ENCODE measurements at regions not wholly inside any gene's neighbourhood (a gene's known extent, or its start where the extent isn't known, plus 50 kb on each side); places are given as distances from the start of the nearest gene placed in this dataset.

GRCh38 chr21:27764056-27764455 is 797.2 kb upstream of the ADAMTS5 start:
- TF ChIP-seq POLR2AphosphoS5 (IDR thresholded peaks at IDR 0.05; ENCODE audit: insufficient read depth, low read depth, low read length) (no peak), CTCF (IDR thresholded peaks at IDR 0.05; ENCODE audit: extremely low read depth in 1 of 2, insufficient read depth in 1 of 2, low read depth in 1 of 2, low read length in 2 of 2) (no peak), POLR2A (IDR thresholded peaks at IDR 0.05; ENCODE audit: low read depth, low read length) (no peak), EZH2 (IDR thresholded peaks at IDR 0.05; ENCODE audit: borderline replicate concordance, low read depth, low read length, severe bottlenecking) (no peak)
- TF ChIP-seq, protein P1, sequence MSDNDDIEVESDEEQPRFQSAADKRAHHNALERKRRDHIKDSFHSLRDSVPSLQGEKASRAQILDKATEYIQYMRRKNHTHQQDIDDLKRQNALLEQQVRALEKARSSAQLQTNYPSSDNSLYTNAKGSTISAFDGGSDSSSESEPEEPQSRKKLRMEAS (IDR thresholded peaks at IDR 0.05; ENCODE audit: insufficient read depth, insufficient read length) = no peak
